ENCODE measurements at regions not wholly inside any gene's neighbourhood (a gene's known extent, or its start where the extent isn't known, plus 50 kb on each side); places are given as distances from the start of the nearest gene placed in this dataset.

- no peak for DNase-seq (ENCODE audit: low read depth in 2 of 2)
Measured at GRCh38 chr18:10057894-10058791, 144.3 kb downstream of the VAPA start.

GRCh38 chr18:10059610-10060468 lies 146.0 kb downstream of the VAPA start:
- DNase-seq (ENCODE audit: low read depth in 2 of 2): no peak

GRCh38 chr18:10060469-10060782 lies 146.6 kb downstream of the VAPA start:
- no peak for DNase-seq (ENCODE audit: low read depth in 2 of 2)

GRCh38 chr18:10060841-10061240 lies 147.0 kb downstream of the VAPA start:
- no peak for DNase-seq (ENCODE audit: low read depth in 2 of 2)

GRCh38 chr18:10061566-10062140 lies 147.8 kb downstream of the VAPA start:
- DNase-seq (ENCODE audit: low read depth in 2 of 2): no peak

- DNase-seq (ENCODE audit: low read depth in 2 of 2): no peak
Measured at GRCh38 chr18:10062302-10063300, 148.8 kb downstream of the VAPA start.

- no peak for DNase-seq (ENCODE audit: low read depth in 2 of 2)
Measured at GRCh38 chr18:10063489-10063888, 149.7 kb downstream of the VAPA start.

- DNase-seq (ENCODE audit: low read depth in 2 of 2): no peak
Measured at GRCh38 chr18:10064267-10064666, 150.5 kb downstream of the VAPA start.

GRCh38 chr18:10065296-10065695 lies 151.5 kb downstream of the VAPA start:
- DNase-seq (ENCODE audit: low read depth in 2 of 2): no peak

GRCh38 chr18:10067670-10068659 lies 154.1 kb downstream of the VAPA start:
- DNase-seq (ENCODE audit: low read depth in 2 of 2): no peak

GRCh38 chr18:10068766-10069567 lies 155.2 kb downstream of the VAPA start:
- DNase-seq (ENCODE audit: low read depth in 2 of 2): no peak

GRCh38 chr18:10070561-10071000 lies 156.8 kb downstream of the VAPA start:
- DNase-seq (ENCODE audit: low read depth in 2 of 2): no peak

GRCh38 chr18:10072671-10073175 lies 158.9 kb downstream of the VAPA start:
- no peak for DNase-seq (ENCODE audit: low read depth in 2 of 2)

- DNase-seq (ENCODE audit: low read depth in 2 of 2): no peak
Measured at GRCh38 chr18:10074110-10074509, 160.3 kb downstream of the VAPA start.

- DNase-seq (ENCODE audit: low read depth in 2 of 2): no peak
Measured at GRCh38 chr18:10074728-10075127, 160.9 kb downstream of the VAPA start.

GRCh38 chr18:10076502-10077030 lies 162.8 kb downstream of the VAPA start:
- DNase-seq (ENCODE audit: low read depth in 2 of 2): no peak

- no peak for DNase-seq (ENCODE audit: low read depth in 2 of 2)
Measured at GRCh38 chr18:10077986-10078385, 164.2 kb downstream of the VAPA start.

- DNase-seq (ENCODE audit: low read depth in 2 of 2): no peak
Measured at GRCh38 chr18:10080372-10080771, 166.6 kb downstream of the VAPA start.

- DNase-seq (ENCODE audit: low read depth in 2 of 2): no peak
Measured at GRCh38 chr18:10081492-10081891, 167.7 kb downstream of the VAPA start.
